Keratinocyte (primary cell): ENCODE measurements at regions not wholly inside any gene's neighbourhood (a gene's known extent, or its start where the extent isn't known, plus 50 kb on each side); places are given as distances from the start of the nearest gene placed in this dataset.

ENCODE experiments used
- CTCF ChIP-seq, 3 experiments: IDR thresholded peaks in 1 of 3; conservative IDR thresholded peaks in 1 of 3; optimal IDR thresholded peaks in 1 of 3; 2 replicates in 2 of 3; 3 replicates in 1 of 3; pipeline versions ENCODE3 to v1.5.1; 2011; ENCODE audit warnings: low read length in 3 of 3, mild to moderate bottlenecking in 3 of 3, moderate library complexity in 2 of 3, control low read depth in 1 of 3, inconsistent platforms in 1 of 3; ENCODE audit not compliant: insufficient read depth in 2 of 3; ENCODE audit errors: extremely low read depth in 1 of 3
- EZH2 ChIP-seq: IDR thresholded peaks from one replicate; pipeline ENCODE4 v1.6.1; 2012; ENCODE audit warnings: inconsistent platforms, mild to moderate bottlenecking, low read length, moderate library complexity

- no peak for TF ChIP-seq CTCF (optimal IDR thresholded peaks at IDR 0.05 in 1 of 3, IDR thresholded peaks at IDR 0.05 in 1 of 3, conservative IDR thresholded peaks at IDR 0.05 in 1 of 3; ENCODE audit: extremely low read depth in 1 of 3, insufficient read depth in 2 of 3, low read length in 3 of 3)
- TF ChIP-seq EZH2: no peak
Measured at GRCh38 chr3:161940621-161940965, 444.0 kb downstream of the OTOL1 start.
